H9 (cell line): ENCODE measurements at regions not wholly inside any gene's neighbourhood (a gene's known extent, or its start where the extent isn't known, plus 50 kb on each side); places are given as distances from the start of the nearest gene placed in this dataset.

Source experiments
- DNase-seq: peaks from one replicate; pipeline ENCODE4 v3.0.0-alpha.2; 2017
- H2AFZ ChIP-seq: one replicate; pipeline ENCODE4 v1.6.1; 2013; ENCODE audit warnings: mild to moderate bottlenecking, low read length, control low read depth, moderate library complexity
- H2AK5ac ChIP-seq: 2 replicates; pipeline ENCODE4 v1.6.1; 2013; ENCODE audit warnings: low read length, control low read depth, mixed read lengths; ENCODE audit not compliant: insufficient read length
- H2BK120ac ChIP-seq: one replicate; pipeline ENCODE4 v1.6.1; 2013; ENCODE audit warnings: low read depth, mild to moderate bottlenecking, low read length, control low read depth, inconsistent platforms; ENCODE audit not compliant: poor library complexity, severe bottlenecking
- H2BK12ac ChIP-seq: 2 replicates; pipeline ENCODE4 v1.6.1; 2013; ENCODE audit warnings: low read length, control low read depth, mixed read lengths, low read depth; ENCODE audit not compliant: insufficient read length
- H2BK15ac ChIP-seq: 2 replicates; pipeline ENCODE4 v1.6.1; 2013; ENCODE audit warnings: low read depth, low read length, control low read depth
- H2BK20ac ChIP-seq: one replicate; pipeline ENCODE4 v1.6.1; 2013; ENCODE audit warnings: low read depth, mild to moderate bottlenecking, low read length, control low read depth, inconsistent platforms; ENCODE audit not compliant: poor library complexity, severe bottlenecking
- H2BK5ac ChIP-seq: 2 replicates; pipeline ENCODE4 v1.6.1; 2013; ENCODE audit warnings: low read length, control low read depth, mixed read lengths; ENCODE audit not compliant: insufficient read length
- H3K14ac ChIP-seq: 2 replicates; pipeline ENCODE4 v1.6.1; 2013; ENCODE audit warnings: low read length, control low read depth; ENCODE audit not compliant: insufficient read depth
- H3K18ac ChIP-seq: 2 replicates; pipeline ENCODE4 v1.6.1; 2013; ENCODE audit warnings: low read depth, mild to moderate bottlenecking, mixed read lengths, low read length, control low read depth; ENCODE audit not compliant: insufficient read length
- H3K23ac ChIP-seq: 2 replicates; pipeline ENCODE4 v1.6.1; 2013; ENCODE audit warnings: low read length, control low read depth, mixed read lengths, low read depth; ENCODE audit not compliant: insufficient read length
- H3K23me2 ChIP-seq: 2 replicates; pipeline ENCODE4 v1.6.1; 2013; ENCODE audit warnings: low read depth, mild to moderate bottlenecking, mixed read lengths, low read length, control low read depth; ENCODE audit not compliant: insufficient read length, poor library complexity, severe bottlenecking
- H3K27ac ChIP-seq: 2 replicates; pipeline ENCODE4 v1.5.1; 2013; ENCODE audit warnings: low read length, control low read depth, mixed read lengths, low read depth; ENCODE audit not compliant: insufficient read length
- H3K27me3 ChIP-seq: 2 replicates; pipeline ENCODE4 v1.6.1; 2013; ENCODE audit warnings: low read length, control low read depth, inconsistent platforms; ENCODE audit not compliant: insufficient read depth
- H3K4ac ChIP-seq: 2 replicates; pipeline ENCODE4 v1.6.1; 2013; ENCODE audit warnings: low read depth, mild to moderate bottlenecking, control low read depth, inconsistent platforms, low read length, moderate library complexity
- H3K4me1 ChIP-seq: 2 replicates; pipeline ENCODE4 v1.6.1; 2013; ENCODE audit warnings: low read length, control low read depth, inconsistent platforms; ENCODE audit not compliant: insufficient read depth
- H3K4me2 ChIP-seq: 2 replicates; pipeline ENCODE4 v1.6.1; 2013; ENCODE audit warnings: low read length, control low read depth, mixed read lengths; ENCODE audit not compliant: insufficient read length, insufficient read depth
- H3K56ac ChIP-seq: 2 replicates; pipeline ENCODE4 v1.6.1; 2013; ENCODE audit warnings: low read depth, mild to moderate bottlenecking, mixed read lengths, low read length, control low read depth; ENCODE audit not compliant: insufficient read length
- H3K79me1 ChIP-seq: 2 replicates; pipeline ENCODE4 v1.6.1; 2013; ENCODE audit warnings: low read depth, mild to moderate bottlenecking, moderate library complexity, low read length, control low read depth, inconsistent platforms; ENCODE audit not compliant: insufficient read depth, poor library complexity, severe bottlenecking
- H3K79me2 ChIP-seq: 2 replicates; pipeline ENCODE4 v1.6.1; 2013; ENCODE audit warnings: low read length, control low read depth, inconsistent platforms; ENCODE audit not compliant: insufficient read depth
- H3K9ac ChIP-seq: 2 replicates; pipeline ENCODE4 v1.6.1; 2013; ENCODE audit warnings: low read length, control low read depth, mixed read lengths; ENCODE audit not compliant: insufficient read length; ENCODE audit errors: extremely low read depth
- H3K9me3 ChIP-seq: one replicate; pipeline ENCODE4 v1.6.1; 2013; ENCODE audit warnings: low read depth, low read length, inconsistent platforms; ENCODE audit not compliant: control insufficient read depth
- H3T11ph ChIP-seq: one replicate; pipeline ENCODE4 v1.6.1; 2013; ENCODE audit warnings: mild to moderate bottlenecking, low read length, control low read depth, inconsistent platforms
- H4K20me1 ChIP-seq: one replicate; pipeline ENCODE4 v1.6.1; 2013; ENCODE audit not compliant: control insufficient read depth, insufficient read length, insufficient read depth
- H4K5ac ChIP-seq: 2 replicates; pipeline ENCODE4 v1.6.1; 2013; ENCODE audit warnings: low read depth, mild to moderate bottlenecking, mixed read lengths, low read length, control low read depth; ENCODE audit not compliant: insufficient read length
- H4K8ac ChIP-seq: replicated peaks from 2 replicates; pipeline ENCODE4 v1.6.1; 2013; ENCODE audit warnings: low read length, control low read depth, mixed read lengths, low read depth; ENCODE audit not compliant: insufficient read length
- H4K91ac ChIP-seq: 2 replicates; pipeline ENCODE4 v1.6.1; 2013; ENCODE audit warnings: low read depth, mild to moderate bottlenecking, moderate library complexity, mixed read lengths, low read length, control low read depth; ENCODE audit not compliant: insufficient read length
- H3K27ac Mint-ChIP-seq, 3 experiments: 2 replicates in 2 of 3; 3 replicates in 1 of 3; pipeline ENCODE4 v1.8.0; 2020 to 2021; ENCODE audit warnings: mixed read lengths in 3 of 3, mild to moderate bottlenecking in 1 of 3, moderate library complexity in 1 of 3
- H3K27me3 Mint-ChIP-seq: 2 replicates; pipeline ENCODE4 v1.8.0; 2021; ENCODE audit warnings: low read depth, mild to moderate bottlenecking, moderate library complexity, mixed read lengths
- H3K36me3 Mint-ChIP-seq, 3 experiments: 2 replicates in 2 of 3; 3 replicates in 1 of 3; pipeline ENCODE4 v1.8.0; 2020 to 2021; ENCODE audit warnings: low read depth in 3 of 3, mixed read lengths in 3 of 3; ENCODE audit not compliant: insufficient read depth in 1 of 3
- H3K4me1 Mint-ChIP-seq, 2 experiments: 2 replicates each; pipeline ENCODE4 v1.8.0; 2020; ENCODE audit warnings: mixed read lengths in 2 of 2
- H3K4me3 Mint-ChIP-seq, 2 experiments: 2 replicates in 1 of 2; 3 replicates in 1 of 2; pipeline ENCODE4 v1.8.0; 2020 to 2021; ENCODE audit warnings: mild to moderate bottlenecking in 2 of 2, mixed read lengths in 2 of 2, moderate library complexity in 1 of 2
- H3K9me3 Mint-ChIP-seq, 2 experiments: 2 replicates in 1 of 2; 3 replicates in 1 of 2; pipeline ENCODE4 v1.8.0; 2020; ENCODE audit warnings: mild to moderate bottlenecking in 2 of 2, mixed read lengths in 2 of 2, moderate library complexity in 1 of 2
- CTCF ChIP-seq: fragments of 200-600 bp; sonication (generic); conservative IDR thresholded peaks from 3 replicates; pipeline ENCODE4 v1.8.0; 2021; ENCODE audit warnings: antibody characterized with exemption, mild to moderate bottlenecking
- WGBS: extraction: QIAGEN DNeasy Blood & Tissue Kit; methylation state at CpG from one replicate; pipeline ENCODE4 v1.1.7; 2013; ENCODE audit warnings: missing lambda C conversion rate, low lambda C conversion rate, mixed read lengths; ENCODE audit not compliant: insufficient read length; ENCODE audit errors: extremely low coverage; 5-methylcytosine and 5-hydroxymethylcytosine counted together

GRCh38 chr15:93384886-93385285 is 295.9 kb upstream of the RGMA start:
- Histone ChIP-seq H3T11ph (no peak overlapping the region), H2BK120ac (no peak overlapping the region), H2BK5ac (no peak overlapping the region), H3K27me3 (no peaks in the 10 kb centered on the region), H3K4me1 (no peaks in the 10 kb centered on the region), H4K91ac (no peak overlapping the region), H3K4ac (no peak overlapping the region), H3K18ac (no peak overlapping the region), H2AFZ (no peak overlapping the region), H4K20me1 (no peaks in the 10 kb centered on the region), H3K27ac (no peak overlapping the region), H3K9ac (no peak overlapping the region), H3K79me2 (no peaks in the 10 kb centered on the region), H3K23ac (no peak overlapping the region), H3K9me3 (no peaks in the 10 kb centered on the region), H4K5ac (no peak overlapping the region), H2BK20ac (no peak overlapping the region), H3K56ac (no peak overlapping the region), H4K8ac (no peak overlapping the region), H2BK12ac (no peak overlapping the region), H3K4me2 (no peak overlapping the region), H2BK15ac (no peak overlapping the region), H3K23me2 (no peaks in the 10 kb centered on the region), H3K14ac (no peak overlapping the region), H3K79me1 (no peaks in the 10 kb centered on the region), H2AK5ac (no peak overlapping the region)
- peaks cover 10 to 23% of the 10 kb centered on the region in 2 experiments for H3K4me1 Mint-ChIP-seq
- no peak overlapping the region for H3K27ac Mint-ChIP-seq
- peaks cover 5% of the 10 kb centered on the region for H3K27me3 Mint-ChIP-seq
- no peak for TF ChIP-seq CTCF
- no peak overlapping the region for H3K4me3 Mint-ChIP-seq
- no peaks in the 10 kb centered on the region; a peak in 1 of 5 replicates for H3K9me3 Mint-ChIP-seq
- WGBS: no CpG with 5 or more reads among the region's 2 CpGs
- no peaks in the 10 kb centered on the region for H3K36me3 Mint-ChIP-seq
- no peak for DNase-seq
